ENCODE measurements at regions not wholly inside any gene's neighbourhood (a gene's known extent, or its start where the extent isn't known, plus 50 kb on each side); places are given as distances from the start of the nearest gene placed in this dataset.

DNA sequence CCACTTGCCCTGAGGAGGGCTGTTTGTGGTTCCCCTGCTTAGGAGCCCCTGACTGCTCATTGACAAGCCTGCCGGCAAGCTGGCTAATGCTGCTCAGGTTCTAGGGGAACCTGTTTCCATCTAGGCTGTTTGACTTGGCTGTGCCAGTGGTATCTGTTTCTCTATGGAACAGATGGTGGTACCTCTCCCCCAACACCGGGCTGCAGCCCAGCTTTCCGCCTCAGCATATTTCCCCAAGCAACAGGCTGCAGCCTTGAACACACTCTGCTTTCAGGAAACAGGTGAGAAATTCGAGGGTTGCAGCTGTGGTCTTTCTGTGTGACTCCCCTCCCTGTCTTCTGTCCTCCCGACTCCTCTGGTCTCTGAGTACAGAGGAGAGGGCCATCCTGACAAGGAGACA, 132.3 kb downstream of the TMEM132E start:
- TF ChIP-seq POLR2A (IDR thresholded peaks at IDR 0.05) = no peak
- TF ChIP-seq, protein P1, sequence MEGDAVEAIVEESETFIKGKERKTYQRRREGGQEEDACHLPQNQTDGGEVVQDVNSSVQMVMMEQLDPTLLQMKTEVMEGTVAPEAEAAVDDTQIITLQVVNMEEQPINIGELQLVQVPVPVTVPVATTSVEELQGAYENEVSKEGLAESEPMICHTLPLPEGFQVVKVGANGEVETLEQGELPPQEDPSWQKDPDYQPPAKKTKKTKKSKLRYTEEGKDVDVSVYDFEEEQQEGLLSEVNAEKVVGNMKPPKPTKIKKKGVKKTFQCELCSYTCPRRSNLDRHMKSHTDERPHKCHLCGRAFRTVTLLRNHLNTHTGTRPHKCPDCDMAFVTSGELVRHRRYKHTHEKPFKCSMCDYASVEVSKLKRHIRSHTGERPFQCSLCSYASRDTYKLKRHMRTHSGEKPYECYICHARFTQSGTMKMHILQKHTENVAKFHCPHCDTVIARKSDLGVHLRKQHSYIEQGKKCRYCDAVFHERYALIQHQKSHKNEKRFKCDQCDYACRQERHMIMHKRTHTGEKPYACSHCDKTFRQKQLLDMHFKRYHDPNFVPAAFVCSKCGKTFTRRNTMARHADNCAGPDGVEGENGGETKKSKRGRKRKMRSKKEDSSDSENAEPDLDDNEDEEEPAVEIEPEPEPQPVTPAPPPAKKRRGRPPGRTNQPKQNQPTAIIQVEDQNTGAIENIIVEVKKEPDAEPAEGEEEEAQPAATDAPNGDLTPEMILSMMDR (IDR thresholded peaks at IDR 0.05) = no peak
